ENCODE measurements at regions not wholly inside any gene's neighbourhood (a gene's known extent, or its start where the extent isn't known, plus 50 kb on each side); places are given as distances from the start of the nearest gene placed in this dataset.

- no peaks in the 10 kb centered on the region for H3K27me3 ChIP-seq (ENCODE audit: insufficient read depth, low read length)
- H3K4me3 ChIP-seq (ENCODE audit: low read depth, low read length, poor library complexity, severe bottlenecking), result no peak overlapping the region
- TF ChIP-seq EZH2 (IDR thresholded peaks at IDR 0.05; ENCODE audit: borderline replicate concordance, low read length) (no peak), CTCF (IDR thresholded peaks at IDR 0.05; ENCODE audit: low read length) (no peak)
- H4K20me1 ChIP-seq (ENCODE audit: insufficient read depth, low read length), result no peaks in the 10 kb centered on the region
- H3K79me2 ChIP-seq (ENCODE audit: insufficient read depth, low read length), result no peaks in the 10 kb centered on the region
- H3K4me2 ChIP-seq (ENCODE audit: low read length), result no peak overlapping the region
- H3K36me3 ChIP-seq (ENCODE audit: insufficient read depth, low read length), result no peaks in the 10 kb centered on the region
- H3K9ac ChIP-seq (ENCODE audit: low read length), result no peak overlapping the region
- no peaks in the 10 kb centered on the region for H3F3A ChIP-seq (ENCODE audit: insufficient read depth, low read length)
- H3K27ac ChIP-seq (ENCODE audit: low read depth, low read length, poor library complexity, severe bottlenecking), result no peak overlapping the region
- no peaks in the 10 kb centered on the region for H3K4me1 ChIP-seq (ENCODE audit: insufficient read depth, low read length, severe bottlenecking)
- no peak overlapping the region for H2AFZ ChIP-seq (ENCODE audit: low read length)
- H3K9me2 ChIP-seq (ENCODE audit: low read depth, low read length), result no peaks in the 10 kb centered on the region
- no peaks in the 10 kb centered on the region for H3K9me3 ChIP-seq (ENCODE audit: low read length)
Observed at GRCh38 chr10:76643511-76643911, 994.1 kb downstream of the KCNMA1 start.

- H4K20me1 ChIP-seq (ENCODE audit: insufficient read depth, low read length), result no peaks in the 10 kb centered on the region
- no peaks in the 10 kb centered on the region for H3K9me3 ChIP-seq (ENCODE audit: low read length)
- TF ChIP-seq CTCF (IDR thresholded peaks at IDR 0.05; ENCODE audit: low read length) (no peak), EZH2 (IDR thresholded peaks at IDR 0.05; ENCODE audit: borderline replicate concordance, low read length) (no peak)
- no peak overlapping the region for H3K4me3 ChIP-seq (ENCODE audit: low read depth, low read length, poor library complexity, severe bottlenecking)
- H3K79me2 ChIP-seq (ENCODE audit: insufficient read depth, low read length), result no peaks in the 10 kb centered on the region
- no peaks in the 10 kb centered on the region for H3K36me3 ChIP-seq (ENCODE audit: insufficient read depth, low read length)
- no peak overlapping the region for H3K4me2 ChIP-seq (ENCODE audit: low read length)
- H3K27ac ChIP-seq (ENCODE audit: low read depth, low read length, poor library complexity, severe bottlenecking), result no peak overlapping the region
- H3F3A ChIP-seq (ENCODE audit: insufficient read depth, low read length), result no peaks in the 10 kb centered on the region
- no peak overlapping the region for H2AFZ ChIP-seq (ENCODE audit: low read length)
- no peak overlapping the region for H3K9ac ChIP-seq (ENCODE audit: low read length)
- H3K9me2 ChIP-seq (ENCODE audit: low read depth, low read length), result no peaks in the 10 kb centered on the region
- H3K27me3 ChIP-seq (ENCODE audit: insufficient read depth, low read length), result no peaks in the 10 kb centered on the region
- H3K4me1 ChIP-seq (ENCODE audit: insufficient read depth, low read length, severe bottlenecking), result no peaks in the 10 kb centered on the region
Observed at GRCh38 chr10:76642358-76642757, 995.2 kb downstream of the KCNMA1 start.

- TF ChIP-seq CTCF (IDR thresholded peaks at IDR 0.05; ENCODE audit: low read length) (no peak), EZH2 (IDR thresholded peaks at IDR 0.05; ENCODE audit: borderline replicate concordance, low read length) (no peak)
- Histone ChIP-seq H3K79me2 (ENCODE audit: insufficient read depth, low read length) (no peaks in the 10 kb centered on the region), H3K36me3 (ENCODE audit: insufficient read depth, low read length) (no peaks in the 10 kb centered on the region), H2AFZ (ENCODE audit: low read length) (no peak overlapping the region), H3K9ac (ENCODE audit: low read length) (no peak overlapping the region), H3K27me3 (ENCODE audit: insufficient read depth, low read length) (no peaks in the 10 kb centered on the region), H3F3A (ENCODE audit: insufficient read depth, low read length) (no peaks in the 10 kb centered on the region), H3K4me1 (ENCODE audit: insufficient read depth, low read length, severe bottlenecking) (no peaks in the 10 kb centered on the region), H3K4me2 (ENCODE audit: low read length) (no peak overlapping the region), H3K4me3 (ENCODE audit: low read depth, low read length, poor library complexity, severe bottlenecking) (no peak overlapping the region), H3K9me3 (ENCODE audit: low read length) (no peaks in the 10 kb centered on the region), H4K20me1 (ENCODE audit: insufficient read depth, low read length) (no peaks in the 10 kb centered on the region), H3K27ac (ENCODE audit: low read depth, low read length, poor library complexity, severe bottlenecking) (no peak overlapping the region), H3K9me2 (ENCODE audit: low read depth, low read length) (no peaks in the 10 kb centered on the region)
Observed at GRCh38 chr10:76641215-76641614, 996.4 kb downstream of the KCNMA1 start.
